ENCODE measurements at regions not wholly inside any gene's neighbourhood (a gene's known extent, or its start where the extent isn't known, plus 50 kb on each side); places are given as distances from the start of the nearest gene placed in this dataset.

DNA sequence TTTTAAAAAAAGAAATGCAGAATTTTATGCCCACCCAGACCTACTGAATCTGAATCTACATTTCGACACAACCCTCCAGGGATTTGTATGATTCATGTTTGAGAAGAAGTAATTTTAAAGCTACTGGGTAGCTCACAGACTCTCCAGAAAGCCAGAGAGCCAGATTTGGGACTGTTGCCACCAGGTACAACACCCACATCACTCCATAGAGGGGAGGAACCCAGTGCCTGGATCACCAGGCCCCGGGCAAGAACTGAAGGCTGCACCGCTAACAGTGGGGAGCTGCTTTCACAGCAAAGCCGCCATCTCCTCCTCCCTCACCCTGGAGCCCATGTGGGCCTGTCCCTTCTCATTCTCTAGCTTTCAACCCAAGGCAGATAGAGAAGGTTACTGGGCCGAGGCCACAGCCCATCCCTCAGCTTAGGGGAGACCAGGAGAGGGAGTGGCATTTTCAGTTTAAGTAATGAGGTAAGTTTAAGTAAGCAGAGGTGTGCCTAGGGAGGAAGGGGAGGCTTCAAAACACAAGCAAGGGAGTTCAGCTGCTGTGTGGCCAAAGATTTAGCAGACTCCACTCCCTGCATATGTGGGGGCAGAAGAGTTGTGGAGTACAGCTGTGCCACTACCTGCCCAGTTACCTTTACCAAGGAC, 109.8 kb downstream of the IL12A start:
- no peak for DNase-seq

DNA sequence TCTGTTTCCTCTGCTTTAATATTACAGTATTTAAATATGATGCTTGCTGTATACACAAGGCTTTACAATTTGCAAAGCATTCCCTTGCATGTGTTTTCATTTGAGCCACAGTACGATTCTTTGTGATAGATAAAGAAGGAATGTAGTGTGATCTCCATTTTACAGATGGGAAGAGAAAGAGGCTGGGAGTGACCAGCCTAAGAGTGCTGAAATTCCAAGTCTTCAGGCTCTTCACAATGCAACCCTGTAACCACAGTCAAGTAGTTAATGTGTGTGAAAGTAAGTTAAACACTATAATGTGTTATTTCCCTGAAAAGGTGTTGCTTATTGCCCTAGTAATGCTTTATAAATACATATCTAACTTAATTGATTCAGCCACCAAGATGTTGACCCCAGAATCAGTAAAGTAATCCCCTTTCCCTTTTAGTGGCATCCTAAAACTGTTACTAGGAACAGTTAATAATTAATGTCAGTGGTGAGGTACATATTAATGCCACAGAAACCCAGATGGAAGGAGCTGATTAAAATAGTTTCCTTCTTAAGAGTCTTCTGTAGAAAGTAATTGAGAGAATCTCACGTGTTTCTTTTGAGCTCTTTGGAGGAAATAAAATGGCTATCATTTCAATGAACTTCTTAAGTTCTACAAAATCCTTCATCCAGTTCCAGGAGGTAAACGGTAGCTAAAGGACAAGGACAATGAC, 110.4 kb downstream of the IL12A start:
- DNase-seq: no peak

- no peak for DNase-seq
Observed at GRCh38 chr3:160099834-160100233, 111.2 kb downstream of the IL12A start.

DNA sequence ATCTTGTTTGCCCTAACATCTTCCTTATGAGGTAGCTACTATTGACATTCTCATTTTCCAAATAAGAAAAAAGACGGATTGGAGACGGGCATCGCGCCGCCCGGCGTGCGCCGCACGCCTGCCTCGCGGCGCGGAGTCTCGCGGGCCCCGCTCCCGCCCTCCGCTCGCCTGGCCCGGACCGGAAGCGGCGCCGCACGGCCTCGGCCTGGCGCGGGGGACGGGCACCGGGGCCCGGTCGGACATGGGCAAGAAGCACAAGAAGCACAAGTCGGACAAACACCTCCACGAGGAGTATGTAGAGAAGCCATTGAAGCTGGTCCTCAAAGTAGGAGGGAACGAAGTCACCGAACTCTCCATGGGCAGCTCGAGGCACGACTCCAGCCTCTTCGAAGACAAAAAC, 112.0 kb downstream of the IL12A start:
- DNase-seq: no peak

DNA sequence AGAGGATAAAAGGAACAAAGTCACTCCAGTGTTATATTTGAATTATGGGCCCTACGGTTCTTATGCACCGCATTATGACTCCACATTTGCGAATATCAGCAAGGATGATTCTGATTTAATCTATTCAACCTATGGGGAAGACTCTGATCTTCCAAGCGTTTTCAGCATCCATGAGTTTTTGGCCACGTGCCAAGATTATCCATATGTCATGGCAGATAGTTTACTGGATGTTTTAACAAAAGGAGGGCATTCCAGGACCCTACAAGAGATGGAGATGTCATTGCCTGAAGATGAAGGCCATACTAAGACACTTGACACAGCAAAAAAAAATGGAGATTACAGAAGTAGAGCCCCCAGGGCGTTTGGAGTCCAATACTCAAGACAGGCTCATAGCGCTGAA, 113.4 kb downstream of the IL12A start:
- peak in 1 of 2 experiments; percentile 53 for DNase-seq

GRCh38 chr3:160103397-160103796, 114.8 kb downstream of the IL12A start:
- DNase-seq: no peak

DNA sequence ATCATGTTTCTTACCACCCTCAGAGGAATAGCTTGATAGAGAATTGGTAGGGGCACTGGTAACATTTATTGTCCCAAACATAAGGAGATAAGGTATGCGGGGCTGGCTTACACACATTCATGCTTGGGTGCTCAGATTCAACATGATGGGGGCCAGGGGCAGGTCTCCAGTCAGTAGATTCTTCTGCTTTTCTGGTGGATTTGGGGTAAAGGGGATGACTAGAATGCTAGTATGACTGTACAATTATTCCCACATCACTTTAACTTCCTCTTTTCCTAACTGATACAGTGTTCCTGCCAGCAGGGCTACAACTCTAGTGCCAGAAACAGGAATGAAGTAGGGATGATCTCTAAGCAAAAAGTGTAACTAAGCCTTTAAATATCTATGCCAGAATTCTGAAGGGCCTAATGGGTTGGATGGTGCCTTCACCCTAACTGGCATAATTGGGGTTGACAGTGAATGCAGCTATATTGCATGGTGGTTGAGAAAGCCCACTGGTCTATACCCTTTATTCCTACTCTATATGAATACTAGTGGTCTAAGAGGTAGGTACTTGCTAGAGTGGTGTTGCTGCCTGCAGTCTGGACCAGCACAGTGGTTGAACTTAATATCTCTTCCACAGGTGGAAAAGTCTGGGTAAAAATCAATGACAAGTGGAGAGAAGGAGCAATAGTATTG, 117.4 kb downstream of the IL12A start:
- DNase-seq: no peak

- no peak for DNase-seq
Observed at GRCh38 chr3:160106905-160107861, 118.0 kb upstream of the C3orf80 start.

DNA sequence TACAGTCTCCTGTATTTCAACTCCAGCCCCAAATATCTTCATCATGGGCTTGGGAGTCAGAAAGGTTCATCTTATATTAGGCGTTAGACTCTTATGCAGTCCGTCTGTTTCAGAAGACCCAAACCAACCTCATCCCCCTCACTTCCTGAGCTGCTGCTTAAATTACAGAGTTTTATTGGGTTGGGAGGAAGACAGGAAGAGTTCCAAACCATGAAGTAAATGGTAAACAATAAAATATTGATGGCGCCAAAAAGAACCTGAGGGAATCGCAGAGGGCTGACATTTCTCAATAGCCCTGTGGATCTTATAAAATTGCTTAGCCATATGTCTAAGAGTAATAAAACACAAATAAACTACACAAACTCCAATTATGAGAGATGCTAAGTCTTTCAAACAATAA, 116.9 kb upstream of the C3orf80 start:
- DNase-seq: no peak

DNA sequence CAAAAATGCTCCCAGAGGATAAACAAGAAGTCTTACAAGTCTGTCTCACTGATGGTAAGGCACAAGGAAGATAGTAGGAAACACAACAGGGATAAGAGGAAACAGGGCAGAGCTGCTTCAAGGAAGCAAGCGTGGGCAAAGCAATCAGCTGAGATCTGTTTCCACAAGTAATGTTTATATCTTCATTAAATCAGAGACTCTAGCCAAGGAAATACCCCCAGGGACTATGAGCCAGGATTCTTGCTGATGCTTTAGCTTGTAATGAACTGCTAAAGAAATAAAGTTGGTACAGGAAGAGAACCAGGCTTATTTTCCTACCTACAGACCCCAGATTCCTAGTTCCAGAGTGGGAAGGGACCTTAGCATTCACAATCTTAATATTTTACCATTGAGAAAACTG, 112.7 kb upstream of the C3orf80 start:
- no peak for DNase-seq

GRCh38 chr3:160112996-160113395, 112.2 kb upstream of the C3orf80 start:
- DNase-seq: no peak

DNA sequence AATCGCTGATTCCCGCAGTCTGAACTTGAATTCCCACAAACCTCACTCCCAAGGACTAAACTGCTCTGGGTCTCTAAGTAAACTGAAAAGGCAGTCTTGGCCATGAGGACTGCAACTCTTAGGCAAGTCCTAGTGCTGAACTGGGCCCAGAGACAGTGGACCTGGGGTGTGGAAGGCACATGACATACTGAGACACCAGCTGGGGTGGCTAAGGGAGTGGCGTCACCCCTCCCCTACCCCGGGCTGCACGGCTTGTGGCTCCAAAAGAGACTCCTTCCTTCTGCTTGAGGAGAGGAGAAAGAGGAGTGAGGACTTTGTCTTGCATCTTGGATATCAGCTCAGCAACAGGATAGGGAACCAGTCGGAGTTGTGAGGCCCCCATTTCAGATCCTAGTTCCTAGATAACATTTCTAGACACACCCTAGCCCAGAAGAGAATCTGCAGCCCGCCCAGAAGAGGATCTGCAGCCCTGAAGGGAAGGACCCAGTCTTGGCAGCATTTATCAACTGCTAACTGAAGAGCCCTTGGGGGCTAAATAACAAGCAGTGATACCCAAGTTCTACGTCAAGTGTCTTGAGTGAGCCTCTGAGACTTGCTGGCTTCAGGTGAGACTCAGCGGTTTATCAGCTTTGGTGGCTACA, 110.7 kb upstream of the C3orf80 start:
- no peak for DNase-seq

DNA sequence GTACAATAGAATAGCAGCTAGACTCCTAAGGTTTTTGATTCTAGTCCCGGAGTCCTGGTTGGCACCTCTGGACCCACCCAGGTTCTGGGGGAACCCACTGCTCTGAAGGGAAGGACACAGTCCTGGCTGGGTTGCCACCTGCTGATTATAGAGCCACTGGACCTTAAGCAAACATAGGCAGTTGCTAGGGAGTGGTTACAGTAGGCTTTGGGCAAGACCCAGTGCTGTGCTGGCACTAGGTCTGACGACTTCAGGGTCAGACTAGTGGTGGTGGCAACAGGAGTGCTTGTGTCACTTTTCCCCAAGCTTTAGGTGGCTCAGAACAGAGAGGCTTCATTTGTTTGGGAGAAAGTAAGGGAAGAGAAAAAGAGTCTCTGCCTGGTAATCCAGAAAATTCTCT, 109.8 kb upstream of the C3orf80 start:
- no peak for DNase-seq

DNA sequence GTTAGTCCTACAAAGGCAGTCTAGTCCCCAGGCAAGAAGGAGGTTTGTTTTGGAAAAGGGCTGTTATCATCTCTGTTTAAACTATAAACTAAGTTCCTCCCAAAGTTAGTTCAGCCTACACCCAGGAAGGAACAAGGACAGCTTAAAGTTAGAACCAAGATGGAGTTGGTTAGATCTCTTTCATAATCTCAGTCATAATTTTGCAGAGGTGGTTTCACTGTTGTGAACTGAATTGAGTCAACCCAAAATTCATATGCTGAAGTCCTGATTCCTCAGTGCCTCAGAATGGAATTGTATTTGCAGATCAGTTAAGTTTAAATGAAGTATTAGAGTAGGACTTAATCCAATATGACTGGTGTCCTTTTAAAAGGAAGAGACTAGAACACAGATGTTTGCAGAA, 101.0 kb upstream of the C3orf80 start:
- no peak for DNase-seq

- DNase-seq: no peak
Observed at GRCh38 chr3:160125258-160125657, 100.0 kb upstream of the C3orf80 start.

- no peak for DNase-seq
Observed at GRCh38 chr3:160126051-160126450, 99.2 kb upstream of the C3orf80 start.

DNA sequence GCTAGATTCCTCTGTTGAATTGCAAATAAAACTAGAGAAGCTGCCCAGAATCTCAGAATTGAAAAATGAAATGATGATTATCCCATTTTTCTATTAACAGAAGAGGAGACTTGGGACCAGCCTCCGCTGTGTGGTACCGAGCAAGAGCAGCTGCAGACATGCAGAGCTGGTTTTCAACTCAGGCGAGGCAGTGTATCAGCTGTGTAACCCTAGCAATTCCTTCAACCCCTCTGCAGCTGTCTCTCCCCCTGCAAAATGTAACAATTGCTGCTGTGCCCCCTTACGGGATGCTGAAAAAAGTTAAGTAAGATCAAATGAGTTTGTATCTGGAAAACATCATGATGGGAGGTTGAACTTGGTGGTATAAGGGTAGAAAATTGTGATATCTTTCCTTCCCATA, 98.5 kb upstream of the C3orf80 start:
- DNase-seq: no peak

GRCh38 chr3:160127308-160127707, 97.9 kb upstream of the C3orf80 start:
- no peak for DNase-seq

DNA sequence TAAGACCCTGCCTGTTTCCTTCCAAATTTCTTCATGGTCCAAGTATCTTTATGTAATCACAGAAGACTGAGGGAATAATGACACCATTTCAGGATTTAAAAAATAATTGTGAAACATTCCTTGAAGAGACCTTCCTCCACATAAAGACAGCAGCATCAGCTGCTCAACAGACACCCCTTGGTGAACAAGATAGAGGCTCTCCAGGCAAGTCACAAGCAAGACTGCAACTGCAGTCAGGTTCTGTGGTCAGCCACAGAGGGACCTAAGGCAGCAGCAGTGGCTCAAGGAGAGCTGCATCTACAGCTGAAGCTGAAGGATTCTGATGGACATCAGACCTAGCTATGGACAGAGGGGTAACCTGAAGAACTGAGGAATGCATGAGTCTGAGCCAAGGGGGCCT, 97.2 kb upstream of the C3orf80 start:
- DNase-seq: no peak

DNA sequence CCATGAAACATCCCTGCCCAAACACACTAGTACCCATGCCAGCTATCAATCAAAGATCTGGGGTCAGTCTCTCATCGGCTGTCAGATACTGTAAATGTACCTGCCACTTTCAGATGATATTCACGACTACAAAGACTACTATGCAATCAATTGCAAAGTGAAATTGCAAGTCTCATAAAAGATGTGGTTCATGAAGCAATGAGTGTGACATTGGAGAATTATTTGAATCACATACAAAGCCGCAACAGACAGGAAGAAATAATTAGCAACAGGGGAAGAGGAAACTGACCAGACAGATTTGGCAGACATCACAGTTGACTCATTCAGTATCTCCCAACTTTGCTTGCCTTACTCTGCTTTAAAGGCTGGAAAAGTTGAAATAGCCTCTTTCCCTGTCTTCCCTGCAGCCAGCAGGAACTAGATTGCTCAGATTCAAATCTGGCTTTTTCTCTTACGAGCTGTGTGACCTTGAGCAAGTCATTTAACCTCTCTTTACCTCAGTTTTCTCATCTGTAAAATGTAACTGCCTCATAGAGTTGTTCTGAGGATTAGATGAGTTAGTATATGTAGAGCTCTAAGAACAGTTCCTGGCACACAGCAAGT, 95.7 kb upstream of the C3orf80 start:
- DNase-seq: no peak

- DNase-seq: no peak
Observed at GRCh38 chr3:160130071-160130470, 95.2 kb upstream of the C3orf80 start.

DNA sequence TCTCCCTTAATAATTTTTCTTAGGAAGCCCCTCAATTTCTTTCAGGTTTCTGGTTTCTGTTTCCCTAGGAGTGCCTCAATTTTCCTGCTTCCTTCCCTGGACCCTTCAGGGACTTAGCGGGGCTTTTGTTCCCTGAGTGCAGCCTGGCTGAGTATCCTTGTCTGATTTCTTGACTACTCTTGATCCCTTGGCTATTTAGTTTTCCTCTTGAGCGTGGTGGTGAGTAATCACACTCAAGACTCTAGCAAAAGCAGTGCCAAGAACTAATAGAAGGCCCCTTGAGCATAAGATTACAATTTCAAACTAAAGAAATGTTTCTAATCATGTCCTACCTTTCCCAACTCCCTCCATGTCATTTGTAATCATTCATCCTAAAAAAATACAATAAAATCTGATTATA, 94.3 kb upstream of the C3orf80 start:
- DNase-seq: no peak

All from NCI-H524 (cell line).